HuH-7 (cell line): ENCODE measurements at regions not wholly inside any gene's neighbourhood (a gene's known extent, or its start where the extent isn't known, plus 50 kb on each side); places are given as distances from the start of the nearest gene placed in this dataset.

Source experiments
- DNase-seq: peaks from one replicate; pipeline ENCODE4 v3.0.0; 2011; ENCODE audit warnings: low spot score

- no peak for DNase-seq
Measured at GRCh38 chr2:9772035-9772998, 71.0 kb upstream of the TAF1B start.

GRCh38 chr2:9772999-9773902 lies 70.0 kb upstream of the TAF1B start:
- DNase-seq, result no peak

GRCh38 chr2:9773903-9774239 lies 69.4 kb upstream of the TAF1B start:
- no peak for DNase-seq

GRCh38 chr2:9774266-9774665 lies 69.0 kb upstream of the TAF1B start:
- no peak for DNase-seq

GRCh38 chr2:9775351-9775750 lies 67.9 kb upstream of the TAF1B start:
- DNase-seq, result no peak

- no peak for DNase-seq
Measured at GRCh38 chr2:9775999-9776712, 67.1 kb upstream of the TAF1B start.

- no peak for DNase-seq
Measured at GRCh38 chr2:9777081-9777480, 66.2 kb upstream of the TAF1B start.

GRCh38 chr2:9778012-9778411 lies 65.3 kb upstream of the TAF1B start:
- peak; percentile 57 for DNase-seq

GRCh38 chr2:9778471-9779316 lies 64.6 kb upstream of the TAF1B start:
- no peak for DNase-seq

GRCh38 chr2:9779596-9780264 lies 63.5 kb upstream of the TAF1B start:
- DNase-seq, result no peak

- no peak for DNase-seq
Measured at GRCh38 chr2:9780368-9781130, 62.7 kb upstream of the TAF1B start.

- no peak for DNase-seq
Measured at GRCh38 chr2:9781252-9781651, 62.0 kb upstream of the TAF1B start.

GRCh38 chr2:9782197-9782719 lies 61.0 kb upstream of the TAF1B start:
- DNase-seq, result no peak

GRCh38 chr2:9789371-9789770 lies 53.9 kb upstream of the TAF1B start:
- no peak for DNase-seq

GRCh38 chr2:9790702-9791225 lies 52.5 kb upstream of the TAF1B start:
- no peak for DNase-seq

GRCh38 chr2:9791711-9792110 lies 51.6 kb upstream of the TAF1B start:
- no peak for DNase-seq

GRCh38 chr2:9793156-9793917 lies 49.9 kb upstream of the TAF1B start:
- DNase-seq, result no peak
